OCI-LY3 (cell line): ENCODE measurements at regions not wholly inside any gene's neighbourhood (a gene's known extent, or its start where the extent isn't known, plus 50 kb on each side); places are given as distances from the start of the nearest gene placed in this dataset.

Experiments used
- H2AFZ ChIP-seq: fragments of 200-600, 300-600 bp; shearing (Covaris generic); 2 replicates; pipeline ENCODE4 v1.6.0; 2014; ENCODE audit warnings: antibody characterized with exemption, low read depth, low read length
- H3K27ac ChIP-seq: fragments of 200-600, 300-600 bp; sonication (generic); 2 replicates; pipeline ENCODE4 v1.5.1; 2014; ENCODE audit warnings: mild to moderate bottlenecking, low read length, moderate library complexity, mixed read lengths
- H3K27me3 ChIP-seq: fragments of 200-600, 300-600 bp; sonication (generic); 2 replicates; pipeline ENCODE4 v1.6.1; 2014; ENCODE audit warnings: low read depth, low read length, mixed read lengths
- H3K36me3 ChIP-seq: fragments of 200-600, 300-600 bp; sonication (generic); replicated peaks from 2 replicates; pipeline ENCODE3; 2014; ENCODE audit warnings: low read depth, low read length, mixed read lengths
- H3K4me1 ChIP-seq: fragments of 300-600, 200-600 bp; sonication (generic); 2 replicates; pipeline ENCODE4 v1.6.1; 2014; ENCODE audit warnings: low read length, mixed read lengths
- H3K4me2 ChIP-seq: fragments of 200-600, 300-600 bp; sonication (generic); 2 replicates; pipeline ENCODE4 v1.6.1; 2014; ENCODE audit warnings: low read length, mixed read lengths
- H3K4me3 ChIP-seq: fragments of 300-600, 200-600 bp; sonication (generic); 2 replicates; pipeline ENCODE4 v1.5.1; 2014; ENCODE audit warnings: antibody characterized with exemption, mild to moderate bottlenecking, low read length, moderate library complexity
- H3K79me2 ChIP-seq: fragments of 300-600, 200-600 bp; shearing (Covaris generic); 2 replicates; pipeline ENCODE4 v1.6.1; 2014; ENCODE audit warnings: mild to moderate bottlenecking, low read length, mixed read lengths
- H3K9ac ChIP-seq: fragments of 300-600, 200-600 bp; shearing (Covaris generic); 2 replicates; pipeline ENCODE4 v1.6.0; 2014; ENCODE audit warnings: mild to moderate bottlenecking, low read length, moderate library complexity
- H3K9me3 ChIP-seq: fragments of 200-600, 300-600 bp; shearing (Covaris generic); 2 replicates; pipeline ENCODE4 v1.6.1; 2014; ENCODE audit warnings: low read length, mixed read lengths; ENCODE audit not compliant: insufficient read depth
- H4K20me1 ChIP-seq: fragments of 200-600, 300-600 bp; sonication (generic); 2 replicates; pipeline ENCODE4 v1.6.1; 2016; ENCODE audit warnings: low read length, mixed read lengths; ENCODE audit not compliant: insufficient read depth
- CTCF ChIP-seq: fragments of 200-600, 300-600 bp; sonication (generic); IDR thresholded peaks from 2 replicates; pipeline ENCODE4 v1.5.1; 2014; ENCODE audit warnings: antibody characterized with exemption, low read length, low read depth
- EZH2phosphoT487 ChIP-seq: fragments of 200-600 bp; shearing (Covaris generic); IDR thresholded peaks from 2 replicates; pipeline ENCODE4 v1.6.1; 2018; ENCODE audit warnings: antibody characterized with exemption, mixed run types, low read depth

- no peak overlapping the region for H2AFZ ChIP-seq
- no peak overlapping the region for H3K9ac ChIP-seq
- H3K4me3 ChIP-seq = no peak overlapping the region
- H3K4me2 ChIP-seq = no peak overlapping the region
- H4K20me1 ChIP-seq = no peaks in the 10 kb centered on the region
- H3K9me3 ChIP-seq = no peaks in the 10 kb centered on the region
- H3K36me3 ChIP-seq = no peaks in the 10 kb centered on the region
- peaks cover 5% of the 10 kb centered on the region; the same call in 1 of the 2 replicates for H3K27me3 ChIP-seq
- H3K27ac ChIP-seq = no peak overlapping the region
- H3K79me2 ChIP-seq = no peaks in the 10 kb centered on the region
- TF ChIP-seq EZH2phosphoT487 (no peak), CTCF (no peak)
- no peaks in the 10 kb centered on the region; the same call in 1 of the 2 replicates for H3K4me1 ChIP-seq
These were observed 61.6 kb upstream of the DHX15 start for GRCh38 chr4:24645765-24646550.

DNA sequence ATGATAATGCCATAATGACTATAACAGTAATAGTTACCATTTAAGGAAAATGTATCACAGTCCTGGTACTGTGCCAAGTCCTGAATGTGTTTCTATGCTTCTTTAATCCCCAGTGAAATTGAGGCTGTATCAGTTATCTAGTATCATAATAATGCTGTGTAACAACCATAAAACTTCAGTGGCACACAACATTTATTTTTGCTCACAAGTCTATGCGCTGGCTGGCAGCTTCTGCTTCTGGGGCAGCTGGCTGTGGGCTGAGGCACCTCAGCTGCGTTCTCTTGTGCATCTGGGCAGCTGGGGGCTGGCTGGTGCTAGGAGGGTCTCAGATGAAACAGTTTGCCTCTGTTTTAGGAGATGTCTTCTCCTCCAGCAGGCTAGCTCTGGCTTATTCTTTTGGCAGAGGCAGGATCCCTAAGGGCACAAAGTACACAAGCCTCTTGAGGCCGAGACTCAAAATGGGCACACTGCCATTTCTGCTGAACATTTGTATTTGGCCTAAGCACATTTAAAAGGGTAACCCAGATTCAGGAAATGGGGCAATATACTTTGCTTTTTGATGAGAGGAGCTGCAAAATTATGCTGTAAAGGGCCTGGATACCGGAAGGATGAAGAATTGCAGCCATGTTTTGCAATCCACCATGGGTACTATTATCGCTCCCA lies 62.6 kb upstream of the DHX15 start:
- Histone ChIP-seq H3K79me2 (no peaks in the 10 kb centered on the region), H3K4me2 (no peak overlapping the region), H3K27ac (no peak overlapping the region), H3K9ac (no peak overlapping the region), H3K4me3 (no peak overlapping the region), H3K27me3 (peaks cover 5% of the 10 kb centered on the region; the same call in 1 of the 2 replicates), H3K4me1 (peaks cover 9% of the 10 kb centered on the region), H4K20me1 (no peaks in the 10 kb centered on the region), H3K36me3 (no peaks in the 10 kb centered on the region), H3K9me3 (no peaks in the 10 kb centered on the region), H2AFZ (no peak overlapping the region)
- TF ChIP-seq CTCF (no peak), EZH2phosphoT487 (no peak)

DNA sequence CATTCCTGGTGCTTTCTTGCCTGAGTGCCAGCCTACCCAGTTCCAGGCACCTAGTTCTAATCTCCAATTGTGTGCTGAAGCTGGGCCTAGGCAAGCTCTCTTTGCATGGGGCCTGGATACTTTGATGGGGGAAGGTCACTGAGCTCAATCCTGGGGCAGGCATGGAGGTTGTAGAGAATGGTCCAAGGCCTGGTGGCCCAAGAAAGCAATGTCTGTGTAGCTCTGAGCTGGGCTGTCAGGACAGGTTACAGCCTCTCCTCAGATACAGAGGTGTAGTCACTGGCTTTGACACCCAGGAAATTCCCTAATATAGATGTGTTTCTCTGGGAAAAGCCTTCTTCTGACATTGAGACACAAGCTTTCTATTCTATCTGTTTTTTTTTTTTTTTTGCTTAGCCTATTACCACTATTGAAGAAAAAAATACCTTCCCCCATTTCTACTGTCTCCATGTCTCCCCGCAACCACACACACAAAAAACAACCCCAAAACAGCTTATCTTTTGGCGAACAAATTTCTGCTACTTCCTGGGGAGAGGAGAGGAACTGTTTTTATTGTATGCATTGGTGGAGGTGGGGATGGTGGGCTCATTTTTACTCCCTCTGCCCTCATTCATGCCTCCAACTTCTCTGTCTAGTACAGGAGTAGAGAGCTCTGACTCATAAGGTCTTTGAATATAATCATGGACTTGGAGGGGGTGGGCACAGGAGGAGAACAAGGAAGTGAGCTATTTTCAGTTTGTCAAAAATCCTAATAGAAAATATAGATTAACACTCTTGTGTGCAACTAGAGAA lies 66.7 kb upstream of the DHX15 start:
- Histone ChIP-seq H3K79me2 (no peaks in the 10 kb centered on the region), H3K27ac (no peak overlapping the region), H3K27me3 (peaks cover 5% of the 10 kb centered on the region; the same call in 1 of the 2 replicates), H3K4me3 (no peak overlapping the region), H3K36me3 (no peaks in the 10 kb centered on the region), H3K4me2 (no peak overlapping the region), H3K4me1 (peaks cover 9% of the 10 kb centered on the region), H3K9ac (no peak overlapping the region), H3K9me3 (no peaks in the 10 kb centered on the region), H4K20me1 (no peaks in the 10 kb centered on the region), H2AFZ (no peak overlapping the region)
- TF ChIP-seq CTCF (no peak), EZH2phosphoT487 (no peak)

DNA sequence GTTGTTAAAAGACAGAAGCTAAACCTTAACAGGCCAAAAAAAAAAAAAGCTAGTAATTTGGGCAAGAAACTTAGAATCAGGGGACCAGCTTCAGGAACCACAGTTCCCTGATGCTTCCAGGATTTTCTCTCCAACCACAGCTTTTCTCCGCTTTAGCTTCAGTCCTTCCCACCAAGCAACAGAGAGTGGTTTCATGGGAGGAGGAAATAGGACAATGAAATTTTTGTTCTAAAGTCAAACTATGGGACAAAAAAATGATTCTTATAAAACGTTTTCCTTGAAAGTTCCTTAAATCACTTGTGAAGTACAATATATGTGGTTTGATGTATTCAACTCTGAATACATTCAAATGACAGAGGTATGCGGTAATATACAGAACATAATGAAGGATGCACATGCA lies 71.0 kb upstream of the DHX15 start:
- no peak overlapping the region for H3K4me3 ChIP-seq
- no peaks in the 10 kb centered on the region for H4K20me1 ChIP-seq
- H3K9ac ChIP-seq = no peak overlapping the region
- H3K4me2 ChIP-seq = no peak overlapping the region
- no peaks in the 10 kb centered on the region for H3K27me3 ChIP-seq
- no peaks in the 10 kb centered on the region for H3K36me3 ChIP-seq
- TF ChIP-seq CTCF (no peak), EZH2phosphoT487 (no peak)
- H2AFZ ChIP-seq = no peak overlapping the region
- no peaks in the 10 kb centered on the region for H3K79me2 ChIP-seq
- peaks cover 9% of the 10 kb centered on the region for H3K4me1 ChIP-seq
- H3K9me3 ChIP-seq = no peaks in the 10 kb centered on the region
- H3K27ac ChIP-seq = no peak overlapping the region
